ENCODE measurements at regions not wholly inside any gene's neighbourhood (a gene's known extent, or its start where the extent isn't known, plus 50 kb on each side); places are given as distances from the start of the nearest gene placed in this dataset.

DNA sequence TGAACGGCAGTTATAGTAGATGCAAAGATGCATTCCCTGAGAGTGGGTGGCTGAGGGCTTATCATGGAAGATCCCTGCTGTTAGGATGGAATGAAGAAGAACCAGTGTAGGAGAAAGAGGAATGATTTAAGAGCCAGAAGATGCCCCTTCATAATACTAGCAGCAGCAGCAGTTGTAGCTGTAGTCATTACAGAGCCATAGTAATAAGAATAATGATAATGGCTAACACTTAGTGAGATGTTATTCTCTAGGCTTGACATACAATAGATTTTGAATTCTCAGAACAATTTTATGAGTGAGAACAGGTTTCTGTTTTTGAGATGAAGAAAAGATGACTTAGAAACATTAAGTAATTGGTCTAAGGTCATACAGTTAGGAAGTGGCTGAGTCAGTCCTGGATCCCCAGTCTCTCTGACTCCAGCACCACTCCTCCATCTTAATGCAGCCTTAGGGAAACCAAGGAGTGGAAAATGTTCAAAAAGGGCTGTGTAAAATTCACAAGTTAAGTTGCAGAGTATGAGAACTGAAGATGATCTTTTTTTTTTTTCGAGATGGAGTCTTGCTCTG lies 459.4 kb upstream of the SGCD start:
- no peak for DNase-seq
- no peaks in the 10 kb centered on the region for H3K27me3 ChIP-seq (ENCODE audit: insufficient read depth, low read depth)
- H3K79me2 ChIP-seq (ENCODE audit: low read depth) = no peaks in the 10 kb centered on the region
- no peaks in the 10 kb centered on the region for H3K36me3 ChIP-seq (ENCODE audit: low read depth)
- ChIA-PET POLR2A (ENCODE audit: unreplicated experiment) (no interaction called here), CTCF (no interaction called here)
- H4K20me1 ChIP-seq (ENCODE audit: insufficient read depth) = no peaks in the 10 kb centered on the region
- TF ChIP-seq EZH2 (IDR thresholded peaks at IDR 0.05; ENCODE audit: low read depth) = no peak
- H3K9me3 ChIP-seq (ENCODE audit: insufficient read depth, low read depth) = no peaks in the 10 kb centered on the region
- H2AFZ ChIP-seq = no peak overlapping the region
- no peaks in the 10 kb centered on the region for H3K9me2 ChIP-seq (ENCODE audit: insufficient read depth)
- no peaks in the 10 kb centered on the region for H3K4me1 ChIP-seq (replicated peaks; ENCODE audit: insufficient read depth)
- BruUV-seq (replicated peaks) = no TSS peak
- no peaks in the 10 kb centered on the region for H3F3A ChIP-seq (ENCODE audit: insufficient read depth, low read depth)
- H3K4me2 ChIP-seq = no peak overlapping the region
- H3K4me3 ChIP-seq = no peak overlapping the region
- no peak overlapping the region for H3K27ac ChIP-seq
- intact Hi-C loops (cut with micrococcal nuclease; ENCODE audit: unreplicated experiment) = no loop called here

DNA sequence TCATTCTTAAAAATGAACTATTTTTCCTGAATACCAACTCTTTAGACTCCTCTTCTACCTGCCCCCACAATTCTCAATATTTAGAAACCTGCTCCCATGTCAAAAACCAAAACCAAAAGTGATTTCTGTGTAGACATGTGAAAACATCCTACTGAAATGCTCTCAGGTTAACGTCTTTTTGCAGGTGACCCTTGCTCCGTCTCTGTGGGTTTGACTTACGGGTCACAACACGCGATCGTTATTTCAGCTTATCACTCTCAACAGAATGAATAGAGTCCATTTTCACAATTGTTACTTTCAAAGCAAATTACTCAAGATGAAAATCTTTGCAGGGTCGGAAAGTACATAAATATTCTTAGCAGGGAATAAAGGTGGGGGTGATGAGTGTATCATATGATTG lies 456.3 kb upstream of the SGCD start:
- Histone ChIP-seq H3K27ac (no peak overlapping the region), H3K4me3 (no peak overlapping the region), H3K4me2 (no peak overlapping the region), H3K27me3 (ENCODE audit: insufficient read depth, low read depth) (no peaks in the 10 kb centered on the region), H3K9me2 (ENCODE audit: insufficient read depth) (no peaks in the 10 kb centered on the region), H2AFZ (no peak overlapping the region), H3K9me3 (ENCODE audit: insufficient read depth, low read depth) (no peaks in the 10 kb centered on the region), H3K79me2 (ENCODE audit: low read depth) (no peaks in the 10 kb centered on the region), H3K4me1 (replicated peaks; ENCODE audit: insufficient read depth) (no peaks in the 10 kb centered on the region), H3F3A (ENCODE audit: insufficient read depth, low read depth) (no peaks in the 10 kb centered on the region), H4K20me1 (ENCODE audit: insufficient read depth) (no peaks in the 10 kb centered on the region), H3K36me3 (ENCODE audit: low read depth) (no peaks in the 10 kb centered on the region)
- TF ChIP-seq CTCF (conservative IDR thresholded peaks at IDR 0.05) (no peak), EZH2 (IDR thresholded peaks at IDR 0.05; ENCODE audit: low read depth) (no peak)
- ChIA-PET POLR2A (ENCODE audit: unreplicated experiment) (no interaction called here), CTCF (no interaction called here)
- no peak for DNase-seq
- intact Hi-C loops (cut with micrococcal nuclease; ENCODE audit: unreplicated experiment) = no loop called here
- no TSS peak for BruUV-seq (replicated peaks)

DNA sequence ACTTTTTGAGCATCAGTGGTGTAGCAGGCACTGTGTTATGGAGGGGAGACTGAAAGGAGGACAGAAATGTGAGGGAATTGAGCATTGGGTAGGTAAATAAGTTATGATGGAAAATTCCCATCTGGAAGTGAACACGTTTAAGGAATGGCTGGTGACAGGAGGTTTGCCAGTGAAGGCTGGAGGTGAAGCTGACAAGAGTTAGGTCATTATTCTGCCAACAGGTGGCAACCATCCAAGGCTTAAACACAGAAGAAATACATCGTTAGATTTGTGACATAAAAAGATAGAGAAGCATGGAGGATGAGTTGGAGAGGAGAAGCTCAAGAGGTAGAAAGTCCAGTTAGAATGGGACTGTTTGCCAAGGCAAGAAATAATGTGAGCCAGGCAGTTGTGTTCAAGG lies 455.3 kb upstream of the SGCD start:
- TF ChIP-seq CTCF (conservative IDR thresholded peaks at IDR 0.05) = no peak
- TF ChIP-seq EZH2 (IDR thresholded peaks at IDR 0.05; ENCODE audit: low read depth) = no peak
- intact Hi-C loops (cut with micrococcal nuclease; ENCODE audit: unreplicated experiment) = no loop called here
- no TSS peak for BruUV-seq (replicated peaks)
- no peak for DNase-seq
- CTCF ChIA-PET = no interaction called here
- POLR2A ChIA-PET (ENCODE audit: unreplicated experiment) = no interaction called here
- no peak overlapping the region for H3K27ac ChIP-seq
- no peak overlapping the region for H3K4me3 ChIP-seq
- no peaks in the 10 kb centered on the region for H4K20me1 ChIP-seq (ENCODE audit: insufficient read depth)
- H3K4me2 ChIP-seq = no peak overlapping the region
- no peaks in the 10 kb centered on the region for H3K27me3 ChIP-seq (ENCODE audit: insufficient read depth, low read depth)
- H3K9me2 ChIP-seq (ENCODE audit: insufficient read depth) = no peaks in the 10 kb centered on the region
- no peaks in the 10 kb centered on the region for H3K79me2 ChIP-seq (ENCODE audit: low read depth)
- no peaks in the 10 kb centered on the region for H3K9me3 ChIP-seq (ENCODE audit: insufficient read depth, low read depth)
- H3K36me3 ChIP-seq (ENCODE audit: low read depth) = no peaks in the 10 kb centered on the region
- no peaks in the 10 kb centered on the region for H3K4me1 ChIP-seq (replicated peaks; ENCODE audit: insufficient read depth)
- H3F3A ChIP-seq (ENCODE audit: insufficient read depth, low read depth) = no peaks in the 10 kb centered on the region
- H2AFZ ChIP-seq = no peak overlapping the region

GRCh38 chr5:155872629-155873220 lies 454.2 kb upstream of the SGCD start:
- TF ChIP-seq EZH2 (IDR thresholded peaks at IDR 0.05; ENCODE audit: low read depth) = no peak
- TF ChIP-seq CTCF (conservative IDR thresholded peaks at IDR 0.05) = no peak
- no peak overlapping the region for H2AFZ ChIP-seq
- no peak overlapping the region for H3K4me2 ChIP-seq
- no peaks in the 10 kb centered on the region for H3K79me2 ChIP-seq (ENCODE audit: low read depth)
- no peaks in the 10 kb centered on the region for H3K4me1 ChIP-seq (replicated peaks; ENCODE audit: insufficient read depth)
- intact Hi-C loops (cut with micrococcal nuclease; ENCODE audit: unreplicated experiment) = no loop called here
- H3K36me3 ChIP-seq (ENCODE audit: low read depth) = no peaks in the 10 kb centered on the region
- H4K20me1 ChIP-seq (ENCODE audit: insufficient read depth) = no peaks in the 10 kb centered on the region
- no peak overlapping the region for H3K4me3 ChIP-seq
- CTCF ChIA-PET = no interaction called here
- H3K27ac ChIP-seq = no peak overlapping the region
- POLR2A ChIA-PET (ENCODE audit: unreplicated experiment) = no interaction called here
- no peaks in the 10 kb centered on the region for H3K9me3 ChIP-seq (ENCODE audit: insufficient read depth, low read depth)
- DNase-seq = no peak
- no peaks in the 10 kb centered on the region for H3K27me3 ChIP-seq (ENCODE audit: insufficient read depth, low read depth)
- H3K9me2 ChIP-seq (ENCODE audit: insufficient read depth) = no peaks in the 10 kb centered on the region
- no TSS peak for BruUV-seq (replicated peaks)
- H3F3A ChIP-seq (ENCODE audit: insufficient read depth, low read depth) = no peaks in the 10 kb centered on the region

Measured in PC-9 (cell line).